Loucy (cell line): ENCODE measurements at regions not wholly inside any gene's neighbourhood (a gene's known extent, or its start where the extent isn't known, plus 50 kb on each side); places are given as distances from the start of the nearest gene placed in this dataset.

Experiments used
- CTCF ChIP-seq: fragments of 200-600 bp; sonication (generic); conservative IDR thresholded peaks from 2 replicates; pipeline ENCODE4 v1.5.1; 2014; ENCODE audit warnings: mild to moderate bottlenecking, antibody characterized with exemption, low read length
- EZH2phosphoT487 ChIP-seq: fragments of 200-600 bp; IDR thresholded peaks from 2 replicates; pipeline ENCODE4 v1.6.1; 2018; ENCODE audit warnings: antibody characterized with exemption, mild to moderate bottlenecking, moderate library complexity, borderline replicate concordance

GRCh38 chr3:34024447-34025240 lies 226.2 kb downstream of the PDCD6IP start:
- TF ChIP-seq CTCF = no peak
- no peak for TF ChIP-seq EZH2phosphoT487
